NK-92 treated with Interleukin-12 subunit alpha and Interleukin-12 subunit beta, amount 100 ng/mL, for 24 hours (cell line): ENCODE measurements at regions not wholly inside any gene's neighbourhood (a gene's known extent, or its start where the extent isn't known, plus 50 kb on each side); places are given as distances from the start of the nearest gene placed in this dataset.

Experiments
- DNase-seq: peaks from one replicate; lab custom pipeline; 2025; lab: John Stamatoyannopoulos, UW

GRCh38 chr6:164294047-164294784 lies 879.7 kb downstream of the QKI start:
- no peak for DNase-seq

GRCh38 chr6:164291224-164291623 lies 876.7 kb downstream of the QKI start:
- DNase-seq: no peak

- no peak for DNase-seq
These were observed 875.6 kb downstream of the QKI start for GRCh38 chr6:164290101-164290500.

- no peak for DNase-seq
These were observed 871.5 kb downstream of the QKI start for GRCh38 chr6:164286011-164286410.

- no peak for DNase-seq
These were observed 869.1 kb downstream of the QKI start for GRCh38 chr6:164283574-164283973.

GRCh38 chr6:164276211-164276610 lies 861.7 kb downstream of the QKI start:
- no peak for DNase-seq

- DNase-seq: no peak
These were observed 861.3 kb downstream of the QKI start for GRCh38 chr6:164275773-164276172.

- DNase-seq: no peak
These were observed 860.0 kb downstream of the QKI start for GRCh38 chr6:164274493-164274892.

GRCh38 chr6:164273491-164273890 lies 859.0 kb downstream of the QKI start:
- DNase-seq: no peak

GRCh38 chr6:164266851-164267250 lies 852.3 kb downstream of the QKI start:
- DNase-seq: no peak

GRCh38 chr6:164262348-164262747 lies 847.8 kb downstream of the QKI start:
- no peak for DNase-seq

- no peak for DNase-seq
These were observed 843.9 kb downstream of the QKI start for GRCh38 chr6:164258421-164258820.

- no peak for DNase-seq
These were observed 838.4 kb downstream of the QKI start for GRCh38 chr6:164252948-164253347.

- DNase-seq: no peak
These were observed 837.8 kb downstream of the QKI start for GRCh38 chr6:164252291-164252690.

- no peak for DNase-seq
These were observed 832.6 kb downstream of the QKI start for GRCh38 chr6:164247106-164247505.

- DNase-seq: no peak
These were observed 831.6 kb downstream of the QKI start for GRCh38 chr6:164246082-164246481.

- DNase-seq: no peak
These were observed 829.4 kb downstream of the QKI start for GRCh38 chr6:164243949-164244348.

- no peak for DNase-seq
These were observed 828.6 kb downstream of the QKI start for GRCh38 chr6:164243012-164243610.

- no peak for DNase-seq
These were observed 816.3 kb downstream of the QKI start for GRCh38 chr6:164230804-164231203.

- no peak for DNase-seq
These were observed 815.7 kb downstream of the QKI start for GRCh38 chr6:164230259-164230658.

GRCh38 chr6:164229716-164230115 lies 815.2 kb downstream of the QKI start:
- DNase-seq: no peak

- DNase-seq: no peak
These were observed 813.5 kb downstream of the QKI start for GRCh38 chr6:164227952-164228522.

- no peak for DNase-seq
These were observed 802.3 kb downstream of the QKI start for GRCh38 chr6:164216839-164217238.

GRCh38 chr6:164216368-164216767 lies 801.9 kb downstream of the QKI start:
- DNase-seq: no peak
